SK-N-SH (cell line): ENCODE measurements at regions not wholly inside any gene's neighbourhood (a gene's known extent, or its start where the extent isn't known, plus 50 kb on each side); places are given as distances from the start of the nearest gene placed in this dataset.
A peak's percentile ranks its signal among the peaks of the same experiment; 100 is the strongest.

ENCODE experiments used
- CTCF ChIA-PET: fragments of 300-600, 350-600 bp; formaldehyde crosslinking; extraction: SDS; loops from one replicate; lab custom pipeline; 2021; lab: Yijun Ruan, JAX
- POLR2A ChIA-PET: fragments of 350-600 bp; sonication (Branson Sonifier 250); formaldehyde crosslinking; extraction: SDS; loops from one replicate; lab custom pipeline; 2020; ENCODE audit warnings: antibody characterized with exemption, inconsistent platforms; lab: Yijun Ruan, JAX
- DNase-seq: peaks from one replicate; pipeline ENCODE4 v3.0.0; 2012
- H2AFZ ChIP-seq: fragments of 200-600 bp; sonication (generic); 2 replicates; pipeline ENCODE4 v1.8.1; 2016; ENCODE audit warnings: antibody characterized with exemption, mild to moderate bottlenecking, low read depth
- H3F3A ChIP-seq: fragments of 200-600 bp; sonication (generic); replicated peaks from 2 replicates; pipeline ENCODE3; 2016; ENCODE audit warnings: antibody characterized with exemption, mild to moderate bottlenecking; ENCODE audit not compliant: insufficient read depth
- H3K27ac ChIP-seq, 2 experiments: fragments of 200-500 bp in 1 of 2; fragments of 200-600 bp in 1 of 2; sonication (Bioruptor generic) in 1 of 2; sonication (generic), shearing (Covaris generic) in 1 of 2; 2 replicates each; pipeline versions ENCODE4 v1.5.1 to v1.6.1; 2014 to 2016; ENCODE audit warnings: low read depth in 2 of 2, inconsistent platforms in 1 of 2, low read length in 1 of 2, mild to moderate bottlenecking in 1 of 2, mixed read lengths in 1 of 2
- H3K27me3 ChIP-seq: fragments of 200-600 bp; sonication (generic), shearing (Covaris generic); 2 replicates; pipeline ENCODE4 v1.6.1; 2016; ENCODE audit warnings: mixed run types; ENCODE audit not compliant: insufficient read depth
- H3K36me3 ChIP-seq, 2 experiments: fragments of 200-500 bp in 1 of 2; fragments of 200-600 bp in 1 of 2; sonication (Bioruptor generic) in 1 of 2; sonication (generic) in 1 of 2; replicated peaks in 1 of 2; 2 replicates each; pipeline versions ENCODE3 to v1.5.1; 2014 to 2016; ENCODE audit warnings: low read length in 1 of 2, mild to moderate bottlenecking in 1 of 2; ENCODE audit not compliant: insufficient read depth in 2 of 2, control insufficient read depth in 1 of 2
- H3K4me1 ChIP-seq, 2 experiments: fragments of 200-500 bp in 1 of 2; fragments of 200-600 bp in 1 of 2; sonication (Bioruptor generic) in 1 of 2; sonication (generic), shearing (Covaris generic) in 1 of 2; 2 replicates each; pipeline versions ENCODE4 v1.5.1 to v1.6.1; 2014 to 2016; ENCODE audit warnings: low read depth in 1 of 2, low read length in 1 of 2, mixed run types in 1 of 2; ENCODE audit not compliant: insufficient read depth in 2 of 2, control insufficient read depth in 1 of 2
- H3K4me2 ChIP-seq: fragments of 200-600 bp; sonication (generic), shearing (Covaris generic); 2 replicates; pipeline ENCODE4 v1.6.1; 2017; ENCODE audit warnings: mixed run types
- H3K4me3 ChIP-seq, 2 experiments: fragments of 200-500 bp in 1 of 2; fragments of 200-600 bp in 1 of 2; sonication (Bioruptor generic) in 1 of 2; sonication (generic), shearing (Covaris generic) in 1 of 2; 2 replicates each; pipeline versions ENCODE4 v1.5.1 to v1.8.1; 2014 to 2016; ENCODE audit warnings: low read depth in 2 of 2, inconsistent platforms in 1 of 2, low read length in 1 of 2, mild to moderate bottlenecking in 1 of 2, mixed read lengths in 1 of 2, moderate library complexity in 1 of 2
- H3K79me2 ChIP-seq: fragments of 200-600 bp; sonication (generic); 2 replicates; pipeline ENCODE4 v1.8.1; 2017; ENCODE audit warnings: mild to moderate bottlenecking; ENCODE audit not compliant: insufficient read depth
- H3K9ac ChIP-seq: fragments of 200-600 bp; sonication (generic); 2 replicates; pipeline ENCODE4 v1.6.1; 2017; ENCODE audit warnings: mixed run types
- H3K9me2 ChIP-seq: fragments of 200-600 bp; sonication (generic); 2 replicates; pipeline ENCODE4 v1.6.1; 2017; ENCODE audit warnings: mixed run types
- H3K9me3 ChIP-seq: fragments of 200-600 bp; sonication (generic); 2 replicates; pipeline ENCODE4 v1.6.1; 2017; ENCODE audit warnings: mixed run types, mild to moderate bottlenecking, moderate library complexity
- H4K20me1 ChIP-seq: fragments of 200-600 bp; sonication (generic); 2 replicates; pipeline ENCODE4 v1.6.1; 2017; ENCODE audit warnings: mild to moderate bottlenecking, mixed run types; ENCODE audit not compliant: insufficient read depth
- CHD2 ChIP-seq: fragments of 150-350 bp; IDR thresholded peaks from 2 replicates; pipeline ENCODE4 v1.6.1; 2018; ENCODE audit warnings: low read length; ENCODE audit not compliant: partially characterized antibody
- CTCF ChIP-seq: fragments of 200-600 bp; sonication (generic); IDR thresholded peaks from 2 replicates; pipeline ENCODE4 v1.6.1; 2017; ENCODE audit warnings: antibody characterized with exemption, mild to moderate bottlenecking, moderate library complexity
- ELF1 ChIP-seq: IDR thresholded peaks from 2 replicates; pipeline ENCODE4 v1.4.0; 2012
- EP300 ChIP-seq, 2 experiments: IDR thresholded peaks; 2 replicates each; pipeline versions ENCODE4 v1.4.0 to v1.6.1; 2012; ENCODE audit warnings: borderline replicate concordance in 1 of 2, low read depth in 1 of 2, low read length in 1 of 2
- EZH2phosphoT487 ChIP-seq: fragments of 200-600 bp; sonication (generic); IDR thresholded peaks from 2 replicates; pipeline ENCODE4 v1.6.1; 2017; ENCODE audit warnings: low read depth, mixed run types, mild to moderate bottlenecking, antibody characterized with exemption, moderate library complexity, borderline replicate concordance
- FOSL2 ChIP-seq: IDR thresholded peaks from 2 replicates; pipeline ENCODE4 v1.4.0; 2012; ENCODE audit warnings: low read depth, mild to moderate bottlenecking, moderate library complexity, borderline replicate concordance
- FOXJ3 ChIP-seq: sonication (generic); formaldehyde crosslinking; IDR thresholded peaks from 2 replicates; pipeline ENCODE4 v1.5.1; 2020; ENCODE audit warnings: mild to moderate bottlenecking, missing genetic modification reagents
- FOXM1 ChIP-seq: IDR thresholded peaks from 2 replicates; pipeline ENCODE4 v1.4.0; 2012; ENCODE audit warnings: low read depth, mild to moderate bottlenecking
- GABPA ChIP-seq: IDR thresholded peaks from 2 replicates; pipeline ENCODE4 v1.4.0; 2012; ENCODE audit warnings: low read depth, mild to moderate bottlenecking
- IRF3 ChIP-seq: fragments of 150-350 bp; IDR thresholded peaks from 2 replicates; pipeline ENCODE4 v1.6.1; 2016; ENCODE audit warnings: mild to moderate bottlenecking, low read depth, low read length
- JUND ChIP-seq: IDR thresholded peaks from 2 replicates; pipeline ENCODE4 v1.4.0; 2012
- MEF2A ChIP-seq: IDR thresholded peaks from 2 replicates; pipeline ENCODE4 v1.4.0; 2012; ENCODE audit warnings: low read depth, borderline replicate concordance
- MXI1 ChIP-seq: IDR thresholded peaks from 2 replicates; pipeline ENCODE4 v1.6.1; 2012; ENCODE audit warnings: mild to moderate bottlenecking, low read depth, low read length, improper control_type of control experiment
- NRF1 ChIP-seq: IDR thresholded peaks from 2 replicates; pipeline ENCODE4 v1.6.1; 2012; ENCODE audit warnings: low read depth, mild to moderate bottlenecking, low read length
- POLR2AphosphoS5 ChIP-seq: IDR thresholded peaks from 2 replicates; pipeline ENCODE4 v1.6.1; 2012; ENCODE audit warnings: low read depth, low read length
- RCOR1 ChIP-seq: fragments of 150-350 bp; IDR thresholded peaks from 2 replicates; pipeline ENCODE4 v1.6.1; 2017; ENCODE audit warnings: antibody characterized with exemption, low read length
- SIN3A ChIP-seq: IDR thresholded peaks from 2 replicates; pipeline ENCODE4 v1.6.1; 2012; ENCODE audit warnings: low read depth, mild to moderate bottlenecking, low read length, moderate library complexity, borderline replicate concordance
- TAF1 ChIP-seq: IDR thresholded peaks from 2 replicates; pipeline ENCODE4 v1.6.1; 2012; ENCODE audit warnings: low read depth, mild to moderate bottlenecking, low read length, moderate library complexity, borderline replicate concordance
- TCF12 ChIP-seq: IDR thresholded peaks from 2 replicates; pipeline ENCODE4 v1.4.0; 2012
- TEAD4 ChIP-seq: IDR thresholded peaks from 2 replicates; pipeline ENCODE4 v1.4.0; 2012; ENCODE audit warnings: mild to moderate bottlenecking, borderline replicate concordance; ENCODE audit not compliant: insufficient read depth
- USF1 ChIP-seq: IDR thresholded peaks from 2 replicates; pipeline ENCODE4 v1.4.0; 2012; ENCODE audit warnings: low read depth, borderline replicate concordance
- USF2 ChIP-seq: fragments of 150-350 bp; IDR thresholded peaks from 2 replicates; pipeline ENCODE4 v1.6.1; 2017; ENCODE audit warnings: antibody characterized with exemption, low read length, low read depth, borderline replicate concordance
- WGBS: methylation state at CpG from one replicate; pipeline ENCODE4 v1.1.6; 2017; ENCODE audit warnings: low lambda C conversion rate; 5-methylcytosine and 5-hydroxymethylcytosine counted together
- TF ChIP-seq, protein P1 (sequence below): IDR thresholded peaks from 2 replicates; pipeline ENCODE4 v1.4.0; 2012; ENCODE audit warnings: low read depth
- TF ChIP-seq, protein P2 (sequence below): IDR thresholded peaks from 2 replicates; pipeline ENCODE4 v1.4.0; 2012; ENCODE audit warnings: low read depth, borderline replicate concordance
- TF ChIP-seq, protein P3 (sequence below): IDR thresholded peaks from 2 replicates; pipeline ENCODE4; 2012

GRCh38 chr14:50038398-50039119 lies 77.8 kb downstream of the VCPKMT start:
- Histone ChIP-seq H4K20me1 (no peaks in the 10 kb centered on the region), H3K9me2 (no peaks in the 10 kb centered on the region), H3K79me2 (no peaks in the 10 kb centered on the region), H3K27ac (peak overlapping the region in 1 of 2 experiments; percentile 92; a peak in 2 of 4 replicates), H3K36me3 (no peaks in the 10 kb centered on the region), H3K4me1 (peaks cover 0 to 27% of the 10 kb centered on the region in 2 experiments; a peak in 3 of 4 replicates), H2AFZ (no peak overlapping the region), H3K9ac (peak overlapping the region; percentile 53), H3F3A (peaks cover 32% of the 10 kb centered on the region), H3K9me3 (no peaks in the 10 kb centered on the region), H3K27me3 (no peaks in the 10 kb centered on the region), H3K4me3 (no peak overlapping the region), H3K4me2 (peak overlapping the region; percentile 51)
- 24% methylated on average over 4 of the region's 4 CpGs for WGBS
- ChIA-PET CTCF (interaction anchor here (1.0 to 1.1 kb wide), 2 partner anchors 15 to 24 kb away, joined by 3 read pairs; no protein-coding TSS in a partner anchor), POLR2A (no interaction called here)
- no peak for DNase-seq
- no peak for TF ChIP-seq NRF1
- TF ChIP-seq USF2 = no peak
- TF ChIP-seq FOXJ3 (CRISPR knock-in tag) = no peak
- TF ChIP-seq, protein P1, sequence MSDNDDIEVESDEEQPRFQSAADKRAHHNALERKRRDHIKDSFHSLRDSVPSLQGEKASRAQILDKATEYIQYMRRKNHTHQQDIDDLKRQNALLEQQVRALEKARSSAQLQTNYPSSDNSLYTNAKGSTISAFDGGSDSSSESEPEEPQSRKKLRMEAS = no peak; the same call in none of the 2 replicates
- TF ChIP-seq CHD2 = no peak
- TF ChIP-seq, protein P2, sequence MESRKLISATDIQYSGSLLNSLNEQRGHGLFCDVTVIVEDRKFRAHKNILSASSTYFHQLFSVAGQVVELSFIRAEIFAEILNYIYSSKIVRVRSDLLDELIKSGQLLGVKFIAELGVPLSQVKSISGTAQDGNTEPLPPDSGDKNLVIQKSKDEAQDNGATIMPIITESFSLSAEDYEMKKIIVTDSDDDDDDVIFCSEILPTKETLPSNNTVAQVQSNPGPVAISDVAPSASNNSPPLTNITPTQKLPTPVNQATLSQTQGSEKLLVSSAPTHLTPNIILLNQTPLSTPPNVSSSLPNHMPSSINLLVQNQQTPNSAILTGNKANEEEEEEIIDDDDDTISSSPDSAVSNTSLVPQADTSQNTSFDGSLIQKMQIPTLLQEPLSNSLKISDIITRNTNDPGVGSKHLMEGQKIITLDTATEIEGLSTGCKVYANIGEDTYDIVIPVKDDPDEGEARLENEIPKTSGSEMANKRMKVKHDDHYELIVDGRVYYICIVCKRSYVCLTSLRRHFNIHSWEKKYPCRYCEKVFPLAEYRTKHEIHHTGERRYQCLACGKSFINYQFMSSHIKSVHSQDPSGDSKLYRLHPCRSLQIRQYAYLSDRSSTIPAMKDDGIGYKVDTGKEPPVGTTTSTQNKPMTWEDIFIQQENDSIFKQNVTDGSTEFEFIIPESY = no peak; the same call in 1 of the 2 replicates
- peak; percentile 91 for TF ChIP-seq FOSL2
- TF ChIP-seq GABPA = no peak
- TF ChIP-seq, protein P3, sequence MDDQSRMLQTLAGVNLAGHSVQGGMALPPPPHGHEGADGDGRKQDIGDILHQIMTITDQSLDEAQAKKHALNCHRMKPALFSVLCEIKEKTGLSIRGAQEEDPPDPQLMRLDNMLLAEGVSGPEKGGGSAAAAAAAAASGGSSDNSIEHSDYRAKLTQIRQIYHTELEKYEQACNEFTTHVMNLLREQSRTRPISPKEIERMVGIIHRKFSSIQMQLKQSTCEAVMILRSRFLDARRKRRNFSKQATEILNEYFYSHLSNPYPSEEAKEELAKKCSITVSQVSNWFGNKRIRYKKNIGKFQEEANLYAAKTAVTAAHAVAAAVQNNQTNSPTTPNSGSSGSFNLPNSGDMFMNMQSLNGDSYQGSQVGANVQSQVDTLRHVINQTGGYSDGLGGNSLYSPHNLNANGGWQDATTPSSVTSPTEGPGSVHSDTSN = peak; percentile 93
- no peak for TF ChIP-seq EZH2phosphoT487
- TF ChIP-seq RCOR1 = no peak
- peak in 1 of 2 experiments; percentile 81; a peak in 2 of 4 replicates for TF ChIP-seq EP300 (IDR thresholded peaks at IDR 0.05; ENCODE audit: borderline replicate concordance in 1 of 2, low read depth in 1 of 2, low read length in 1 of 2)
- peak; percentile 83 for TF ChIP-seq TCF12
- TF ChIP-seq IRF3 = no peak
- TF ChIP-seq USF1 = 0 out of 2 replicates have a peak, but pooled peaks have one; percentile 7
- peak; percentile 80; the same call in 1 of the 2 replicates for TF ChIP-seq TEAD4
- TF ChIP-seq MEF2A = peak; percentile 25; the same call in 1 of the 2 replicates
- no peak for TF ChIP-seq ELF1
- TF ChIP-seq CTCF = peak; percentile 41; the same call in 1 of the 2 replicates
- no peak for TF ChIP-seq SIN3A
- no peak for TF ChIP-seq TAF1
- 0 out of 2 replicates have a peak, but pooled peaks have one; percentile 31 for TF ChIP-seq POLR2AphosphoS5
- peak; percentile 80; the same call in 1 of the 2 replicates for TF ChIP-seq JUND
- TF ChIP-seq MXI1 = no peak
- TF ChIP-seq FOXM1 = peak; percentile 75
